H9 (cell line): ENCODE measurements at regions not wholly inside any gene's neighbourhood (a gene's known extent, or its start where the extent isn't known, plus 50 kb on each side); places are given as distances from the start of the nearest gene placed in this dataset.

Experiments used
- DNase-seq: peaks from one replicate; pipeline ENCODE4 v3.0.0-alpha.2; 2017
- H2AFZ ChIP-seq: one replicate; pipeline ENCODE4 v1.6.1; 2013; ENCODE audit warnings: mild to moderate bottlenecking, low read length, control low read depth, moderate library complexity
- H2AK5ac ChIP-seq: 2 replicates; pipeline ENCODE4 v1.6.1; 2013; ENCODE audit warnings: low read length, control low read depth, mixed read lengths; ENCODE audit not compliant: insufficient read length
- H2BK120ac ChIP-seq: one replicate; pipeline ENCODE4 v1.6.1; 2013; ENCODE audit warnings: low read depth, mild to moderate bottlenecking, low read length, control low read depth, inconsistent platforms; ENCODE audit not compliant: poor library complexity, severe bottlenecking
- H2BK12ac ChIP-seq: 2 replicates; pipeline ENCODE4 v1.6.1; 2013; ENCODE audit warnings: low read length, control low read depth, mixed read lengths, low read depth; ENCODE audit not compliant: insufficient read length
- H2BK15ac ChIP-seq: 2 replicates; pipeline ENCODE4 v1.6.1; 2013; ENCODE audit warnings: low read depth, low read length, control low read depth
- H2BK20ac ChIP-seq: one replicate; pipeline ENCODE4 v1.6.1; 2013; ENCODE audit warnings: low read depth, mild to moderate bottlenecking, low read length, control low read depth, inconsistent platforms; ENCODE audit not compliant: poor library complexity, severe bottlenecking
- H2BK5ac ChIP-seq: 2 replicates; pipeline ENCODE4 v1.6.1; 2013; ENCODE audit warnings: low read length, control low read depth, mixed read lengths; ENCODE audit not compliant: insufficient read length
- H3K14ac ChIP-seq: 2 replicates; pipeline ENCODE4 v1.6.1; 2013; ENCODE audit warnings: low read length, control low read depth; ENCODE audit not compliant: insufficient read depth
- H3K18ac ChIP-seq: 2 replicates; pipeline ENCODE4 v1.6.1; 2013; ENCODE audit warnings: low read depth, mild to moderate bottlenecking, mixed read lengths, low read length, control low read depth; ENCODE audit not compliant: insufficient read length
- H3K23ac ChIP-seq: 2 replicates; pipeline ENCODE4 v1.6.1; 2013; ENCODE audit warnings: low read length, control low read depth, mixed read lengths, low read depth; ENCODE audit not compliant: insufficient read length
- H3K23me2 ChIP-seq: 2 replicates; pipeline ENCODE4 v1.6.1; 2013; ENCODE audit warnings: low read depth, mild to moderate bottlenecking, mixed read lengths, low read length, control low read depth; ENCODE audit not compliant: insufficient read length, poor library complexity, severe bottlenecking
- H3K27ac ChIP-seq: 2 replicates; pipeline ENCODE4 v1.5.1; 2013; ENCODE audit warnings: low read length, control low read depth, mixed read lengths, low read depth; ENCODE audit not compliant: insufficient read length
- H3K27me3 ChIP-seq: 2 replicates; pipeline ENCODE4 v1.6.1; 2013; ENCODE audit warnings: low read length, control low read depth, inconsistent platforms; ENCODE audit not compliant: insufficient read depth
- H3K4ac ChIP-seq: 2 replicates; pipeline ENCODE4 v1.6.1; 2013; ENCODE audit warnings: low read depth, mild to moderate bottlenecking, control low read depth, inconsistent platforms, low read length, moderate library complexity
- H3K4me1 ChIP-seq: 2 replicates; pipeline ENCODE4 v1.6.1; 2013; ENCODE audit warnings: low read length, control low read depth, inconsistent platforms; ENCODE audit not compliant: insufficient read depth
- H3K4me2 ChIP-seq: 2 replicates; pipeline ENCODE4 v1.6.1; 2013; ENCODE audit warnings: low read length, control low read depth, mixed read lengths; ENCODE audit not compliant: insufficient read length, insufficient read depth
- H3K56ac ChIP-seq: 2 replicates; pipeline ENCODE4 v1.6.1; 2013; ENCODE audit warnings: low read depth, mild to moderate bottlenecking, mixed read lengths, low read length, control low read depth; ENCODE audit not compliant: insufficient read length
- H3K79me1 ChIP-seq: 2 replicates; pipeline ENCODE4 v1.6.1; 2013; ENCODE audit warnings: low read depth, mild to moderate bottlenecking, moderate library complexity, low read length, control low read depth, inconsistent platforms; ENCODE audit not compliant: insufficient read depth, poor library complexity, severe bottlenecking
- H3K79me2 ChIP-seq: 2 replicates; pipeline ENCODE4 v1.6.1; 2013; ENCODE audit warnings: low read length, control low read depth, inconsistent platforms; ENCODE audit not compliant: insufficient read depth
- H3K9ac ChIP-seq: 2 replicates; pipeline ENCODE4 v1.6.1; 2013; ENCODE audit warnings: low read length, control low read depth, mixed read lengths; ENCODE audit not compliant: insufficient read length; ENCODE audit errors: extremely low read depth
- H3K9me3 ChIP-seq: one replicate; pipeline ENCODE4 v1.6.1; 2013; ENCODE audit warnings: low read depth, low read length, inconsistent platforms; ENCODE audit not compliant: control insufficient read depth
- H3T11ph ChIP-seq: one replicate; pipeline ENCODE4 v1.6.1; 2013; ENCODE audit warnings: mild to moderate bottlenecking, low read length, control low read depth, inconsistent platforms
- H4K20me1 ChIP-seq: one replicate; pipeline ENCODE4 v1.6.1; 2013; ENCODE audit not compliant: control insufficient read depth, insufficient read length, insufficient read depth
- H4K5ac ChIP-seq: 2 replicates; pipeline ENCODE4 v1.6.1; 2013; ENCODE audit warnings: low read depth, mild to moderate bottlenecking, mixed read lengths, low read length, control low read depth; ENCODE audit not compliant: insufficient read length
- H4K8ac ChIP-seq: replicated peaks from 2 replicates; pipeline ENCODE4 v1.6.1; 2013; ENCODE audit warnings: low read length, control low read depth, mixed read lengths, low read depth; ENCODE audit not compliant: insufficient read length
- H4K91ac ChIP-seq: 2 replicates; pipeline ENCODE4 v1.6.1; 2013; ENCODE audit warnings: low read depth, mild to moderate bottlenecking, moderate library complexity, mixed read lengths, low read length, control low read depth; ENCODE audit not compliant: insufficient read length
- H3K27ac Mint-ChIP-seq, 3 experiments: 2 replicates in 2 of 3; 3 replicates in 1 of 3; pipeline ENCODE4 v1.8.0; 2020 to 2021; ENCODE audit warnings: mixed read lengths in 3 of 3, mild to moderate bottlenecking in 1 of 3, moderate library complexity in 1 of 3
- H3K27me3 Mint-ChIP-seq: 2 replicates; pipeline ENCODE4 v1.8.0; 2021; ENCODE audit warnings: low read depth, mild to moderate bottlenecking, moderate library complexity, mixed read lengths
- H3K36me3 Mint-ChIP-seq, 3 experiments: 2 replicates in 2 of 3; 3 replicates in 1 of 3; pipeline ENCODE4 v1.8.0; 2020 to 2021; ENCODE audit warnings: low read depth in 3 of 3, mixed read lengths in 3 of 3; ENCODE audit not compliant: insufficient read depth in 1 of 3
- H3K4me1 Mint-ChIP-seq, 2 experiments: 2 replicates each; pipeline ENCODE4 v1.8.0; 2020; ENCODE audit warnings: mixed read lengths in 2 of 2
- H3K4me3 Mint-ChIP-seq, 2 experiments: 2 replicates in 1 of 2; 3 replicates in 1 of 2; pipeline ENCODE4 v1.8.0; 2020 to 2021; ENCODE audit warnings: mild to moderate bottlenecking in 2 of 2, mixed read lengths in 2 of 2, moderate library complexity in 1 of 2
- H3K9me3 Mint-ChIP-seq, 2 experiments: 2 replicates in 1 of 2; 3 replicates in 1 of 2; pipeline ENCODE4 v1.8.0; 2020; ENCODE audit warnings: mild to moderate bottlenecking in 2 of 2, mixed read lengths in 2 of 2, moderate library complexity in 1 of 2
- CTCF ChIP-seq: fragments of 200-600 bp; sonication (generic); conservative IDR thresholded peaks from 3 replicates; pipeline ENCODE4 v1.8.0; 2021; ENCODE audit warnings: antibody characterized with exemption, mild to moderate bottlenecking
- WGBS: extraction: QIAGEN DNeasy Blood & Tissue Kit; methylation state at CpG from one replicate; pipeline ENCODE4 v1.1.7; 2013; ENCODE audit warnings: missing lambda C conversion rate, low lambda C conversion rate, mixed read lengths; ENCODE audit not compliant: insufficient read length; ENCODE audit errors: extremely low coverage; 5-methylcytosine and 5-hydroxymethylcytosine counted together

GRCh38 chr11:22041039-22041438 is 151.8 kb upstream of the ANO5 start:
- Histone ChIP-seq H4K5ac (no peak overlapping the region), H4K8ac (no peak overlapping the region), H3K27me3 (no peaks in the 10 kb centered on the region), H3K18ac (no peak overlapping the region), H2BK120ac (no peak overlapping the region), H2BK20ac (no peak overlapping the region), H3T11ph (no peak overlapping the region), H3K23me2 (no peaks in the 10 kb centered on the region), H3K4me1 (no peaks in the 10 kb centered on the region), H3K79me2 (no peaks in the 10 kb centered on the region), H3K79me1 (no peaks in the 10 kb centered on the region), H2BK5ac (no peak overlapping the region), H3K4me2 (no peak overlapping the region), H2AFZ (no peak overlapping the region), H4K20me1 (no peaks in the 10 kb centered on the region), H2BK12ac (no peak overlapping the region), H4K91ac (no peak overlapping the region), H3K14ac (no peak overlapping the region), H3K9ac (no peak overlapping the region), H3K9me3 (no peaks in the 10 kb centered on the region), H2AK5ac (no peak overlapping the region), H3K4ac (no peak overlapping the region), H3K56ac (no peak overlapping the region), H2BK15ac (no peak overlapping the region), H3K23ac (no peak overlapping the region), H3K27ac (no peak overlapping the region)
- Mint-ChIP-seq H3K36me3 (no peaks in the 10 kb centered on the region), H3K4me1 (peaks cover 9 to 14% of the 10 kb centered on the region in 2 experiments), H3K9me3 (no peaks in the 10 kb centered on the region), H3K4me3 (no peak overlapping the region), H3K27ac (no peak overlapping the region), H3K27me3 (no peaks in the 10 kb centered on the region)
- DNase-seq, result no peak
- WGBS, result no CpG with 5 or more reads among the region's 2 CpGs
- TF ChIP-seq CTCF, result no peak
